MM.1S (cell line): ENCODE measurements at regions not wholly inside any gene's neighbourhood (a gene's known extent, or its start where the extent isn't known, plus 50 kb on each side); places are given as distances from the start of the nearest gene placed in this dataset.

Experiments used
- DNase-seq: peaks from one replicate; pipeline ENCODE4 v3.0.0-alpha.2; 2015
- H2AFZ ChIP-seq: fragments of 300-600 bp; sonication (generic); 2 replicates; pipeline ENCODE4 v1.6.0; 2016; ENCODE audit warnings: antibody characterized with exemption, low read length
- H3F3A ChIP-seq: fragments of 300-600 bp; sonication (generic); 2 replicates; pipeline ENCODE4 v1.6.1; 2016; ENCODE audit warnings: mild to moderate bottlenecking, antibody characterized with exemption, low read length, moderate library complexity, mixed read lengths; ENCODE audit not compliant: insufficient read depth
- H3K27ac ChIP-seq: fragments of 300-600 bp; sonication (generic); 2 replicates; pipeline ENCODE4 v1.5.1; 2016; ENCODE audit warnings: mild to moderate bottlenecking, low read length
- H3K27me3 ChIP-seq: fragments of 300-600 bp; sonication (generic); replicated peaks from 2 replicates; pipeline ENCODE4 v1.6.0; 2016; ENCODE audit warnings: low read length; ENCODE audit not compliant: insufficient read depth
- H3K36me3 ChIP-seq: fragments of 300-600 bp; sonication (generic); replicated peaks from 2 replicates; pipeline ENCODE4 v1.6.1; 2016; ENCODE audit warnings: mild to moderate bottlenecking, low read length, mixed read lengths; ENCODE audit not compliant: insufficient read depth
- H3K4me1 ChIP-seq: fragments of 300-600 bp; sonication (generic); 2 replicates; pipeline ENCODE4 v1.6.1; 2016; ENCODE audit warnings: low read length, mixed read lengths
- H3K4me2 ChIP-seq: fragments of 300-600 bp; sonication (generic); 2 replicates; pipeline ENCODE4 v1.6.0; 2016; ENCODE audit warnings: low read depth, low read length
- H3K4me3 ChIP-seq: fragments of 300-600 bp; sonication (generic); 2 replicates; pipeline ENCODE4 v1.5.1; 2016; ENCODE audit warnings: low read length, mixed read lengths
- H3K79me2 ChIP-seq: fragments of 300-600 bp; sonication (generic); 2 replicates; pipeline ENCODE4 v1.6.1; 2016; ENCODE audit warnings: mixed run types, low read length, mixed read lengths
- H3K9ac ChIP-seq: fragments of 300-600 bp; sonication (generic); 2 replicates; pipeline ENCODE4 v1.6.1; 2016; ENCODE audit warnings: low read length, mixed read lengths
- H3K9me2 ChIP-seq: fragments of 300-600 bp; sonication (generic); replicated peaks from 2 replicates; pipeline ENCODE4 v1.6.1; 2016; ENCODE audit warnings: mild to moderate bottlenecking, low read length, mixed read lengths; ENCODE audit not compliant: insufficient read depth
- H3K9me3 ChIP-seq: fragments of 300-600 bp; sonication (generic); replicated peaks from 2 replicates; pipeline ENCODE4 v1.6.1; 2016; ENCODE audit warnings: mild to moderate bottlenecking, low read length, mixed read lengths; ENCODE audit not compliant: insufficient read depth
- H4K20me1 ChIP-seq: fragments of 300-600 bp; sonication (generic); 2 replicates; pipeline ENCODE4 v1.6.1; 2016; ENCODE audit warnings: mild to moderate bottlenecking, low read length, moderate library complexity, mixed read lengths; ENCODE audit not compliant: insufficient read depth
- CTCF ChIP-seq: fragments of 300-600 bp; sonication (generic); IDR thresholded peaks from 2 replicates; pipeline ENCODE4 v1.5.1; 2016; ENCODE audit warnings: antibody characterized with exemption, low read length, mixed read lengths
- EZH2 ChIP-seq: fragments of 300-600 bp; sonication (generic); optimal IDR thresholded peaks from 2 replicates; pipeline ENCODE3; 2017; ENCODE audit warnings: low read depth, mild to moderate bottlenecking, antibody characterized with exemption, low read length, mixed read lengths
- EZH2phosphoT487 ChIP-seq: fragments of 300-600 bp; sonication (generic); IDR thresholded peaks from 2 replicates; pipeline ENCODE4 v1.6.1; 2018; ENCODE audit warnings: antibody characterized with exemption, low read length

- H3K36me3 ChIP-seq, result no peaks in the 10 kb centered on the region
- no peak overlapping the region for H3K4me2 ChIP-seq
- no peak overlapping the region for H2AFZ ChIP-seq
- no peaks in the 10 kb centered on the region for H3K79me2 ChIP-seq
- no peak overlapping the region for H3K4me3 ChIP-seq
- no peaks in the 10 kb centered on the region for H3K4me1 ChIP-seq
- no peaks in the 10 kb centered on the region for H3F3A ChIP-seq
- H3K27ac ChIP-seq, result no peak overlapping the region
- TF ChIP-seq EZH2phosphoT487 (no peak), CTCF (peak; percentile 44)
- DNase-seq, result peak; percentile 26
- no peaks in the 10 kb centered on the region for H3K9me2 ChIP-seq
- no peaks in the 10 kb centered on the region for H4K20me1 ChIP-seq
- no peak overlapping the region for H3K9ac ChIP-seq
- H3K9me3 ChIP-seq, result no peaks in the 10 kb centered on the region
- H3K27me3 ChIP-seq, result no peaks in the 10 kb centered on the region
These were observed 55.7 kb upstream of the FERMT1 start for GRCh38 chr20:6178537-6178936.

GRCh38 chr20:6173481-6173880 lies 50.7 kb upstream of the FERMT1 start:
- Histone ChIP-seq H3K79me2 (no peaks in the 10 kb centered on the region), H3K9me2 (no peaks in the 10 kb centered on the region), H3K9me3 (no peaks in the 10 kb centered on the region), H3F3A (no peaks in the 10 kb centered on the region), H3K9ac (no peak overlapping the region), H3K4me3 (no peak overlapping the region), H3K27me3 (no peaks in the 10 kb centered on the region), H4K20me1 (no peaks in the 10 kb centered on the region), H3K4me2 (no peak overlapping the region), H3K27ac (no peak overlapping the region), H2AFZ (no peak overlapping the region), H3K36me3 (no peaks in the 10 kb centered on the region), H3K4me1 (no peaks in the 10 kb centered on the region)
- TF ChIP-seq EZH2, result no peak
- TF ChIP-seq EZH2phosphoT487, result no peak
- no peak for TF ChIP-seq CTCF
- no peak for DNase-seq
